NK-92 treated with Interleukin-12 subunit alpha and Interleukin-12 subunit beta, amount 100 ng/mL, for 24 hours (cell line): ENCODE measurements at regions not wholly inside any gene's neighbourhood (a gene's known extent, or its start where the extent isn't known, plus 50 kb on each side); places are given as distances from the start of the nearest gene placed in this dataset.

Source experiments
- DNase-seq: peaks from one replicate; lab custom pipeline; 2025; lab: John Stamatoyannopoulos, UW

GRCh38 chr20:22791877-22792525, 207.6 kb upstream of the FOXA2 start:
- no peak for DNase-seq

GRCh38 chr20:22794200-22794599, 209.8 kb upstream of the FOXA2 start:
- no peak for DNase-seq

GRCh38 chr20:22795433-22795832, 211.1 kb upstream of the FOXA2 start:
- DNase-seq = no peak

- no peak for DNase-seq
Measured at GRCh38 chr20:22795871-22796270, 211.5 kb upstream of the FOXA2 start.

GRCh38 chr20:22796469-22797077, 212.2 kb upstream of the FOXA2 start:
- no peak for DNase-seq

DNA sequence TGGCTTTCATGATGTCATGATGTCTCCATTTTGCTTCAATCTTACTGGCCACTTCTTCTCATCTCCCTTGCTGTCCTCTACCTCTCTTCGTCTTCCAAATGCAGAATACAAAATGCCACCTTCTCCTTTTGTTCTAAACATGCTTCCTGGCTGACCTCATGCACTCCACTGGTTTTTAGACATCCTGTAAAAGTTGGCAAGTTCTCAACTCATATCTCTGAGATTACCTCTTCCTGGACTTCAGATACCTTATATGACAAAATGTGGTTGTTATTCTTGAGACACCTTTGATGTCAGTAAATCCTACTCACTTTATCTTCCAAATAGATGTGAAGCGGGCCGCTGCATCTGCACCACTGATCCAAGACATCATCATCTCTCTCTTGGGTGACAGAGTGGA, 212.7 kb upstream of the FOXA2 start:
- DNase-seq = no peak

GRCh38 chr20:22799687-22800086, 215.3 kb upstream of the FOXA2 start:
- no peak for DNase-seq

DNA sequence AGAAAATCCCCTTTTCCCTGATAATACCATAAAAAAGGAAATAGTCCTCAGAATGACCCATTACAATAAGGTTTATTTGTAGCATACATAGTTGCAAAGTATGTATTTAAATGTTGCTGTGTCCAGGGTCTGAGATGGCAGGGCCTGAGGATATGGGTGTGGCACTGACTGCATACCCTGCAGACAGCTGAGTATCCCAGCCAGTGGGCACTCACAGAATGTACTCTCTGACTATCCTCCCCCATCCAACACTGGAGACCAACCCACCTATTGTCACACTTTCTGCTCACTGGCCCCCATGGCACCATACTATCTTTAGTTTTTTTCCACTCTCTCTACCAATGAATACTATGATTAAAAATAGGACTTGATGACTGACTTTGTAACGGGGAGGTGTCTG, 215.8 kb upstream of the FOXA2 start:
- DNase-seq = no peak

- DNase-seq = no peak
Measured at GRCh38 chr20:22801528-22801927, 217.2 kb upstream of the FOXA2 start.

GRCh38 chr20:22802296-22802695, 217.9 kb upstream of the FOXA2 start:
- DNase-seq = no peak

DNA sequence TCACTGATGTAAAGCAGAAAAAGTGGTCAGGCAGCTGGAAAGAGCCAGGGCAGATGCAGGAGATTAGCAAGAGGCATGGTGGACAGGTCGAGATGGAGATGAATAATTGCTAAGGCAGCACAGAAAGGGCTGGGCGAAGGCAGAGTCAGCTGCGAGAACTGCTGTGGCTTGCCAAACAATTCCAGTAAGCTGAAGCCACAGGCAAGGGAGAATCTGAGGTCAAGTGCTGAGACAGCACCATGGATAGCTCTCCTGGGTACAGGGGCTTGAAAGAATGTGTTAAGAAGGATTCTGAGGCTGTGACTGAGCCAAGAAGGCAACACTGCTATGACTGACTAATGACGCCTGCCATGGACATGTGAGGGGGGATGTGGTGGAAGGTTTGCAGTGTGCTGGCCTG, 220.8 kb upstream of the FOXA2 start:
- DNase-seq = no peak

GRCh38 chr20:22805996-22806395, 221.6 kb upstream of the FOXA2 start:
- DNase-seq = no peak

DNA sequence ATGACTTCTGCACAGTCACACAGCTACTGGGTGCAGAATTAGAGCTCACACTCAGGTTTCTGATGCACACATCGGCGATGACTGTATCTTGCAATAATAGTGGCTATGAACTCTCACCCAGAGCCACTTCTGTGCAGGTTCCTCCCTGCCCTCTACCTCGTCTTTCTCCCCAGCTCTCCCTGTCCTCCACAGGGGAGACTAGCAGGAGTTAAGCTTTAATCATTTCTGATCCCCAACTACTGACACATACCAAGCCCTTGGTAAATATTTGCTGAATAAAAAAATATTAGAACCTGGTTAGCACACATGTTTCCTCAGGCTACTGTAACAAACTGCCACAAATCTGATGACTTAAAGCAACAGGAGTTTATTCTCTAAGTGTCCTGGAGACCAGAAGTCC, 222.7 kb upstream of the FOXA2 start:
- DNase-seq = no peak

GRCh38 chr20:22807646-22808244, 223.4 kb upstream of the FOXA2 start:
- DNase-seq = no peak

DNA sequence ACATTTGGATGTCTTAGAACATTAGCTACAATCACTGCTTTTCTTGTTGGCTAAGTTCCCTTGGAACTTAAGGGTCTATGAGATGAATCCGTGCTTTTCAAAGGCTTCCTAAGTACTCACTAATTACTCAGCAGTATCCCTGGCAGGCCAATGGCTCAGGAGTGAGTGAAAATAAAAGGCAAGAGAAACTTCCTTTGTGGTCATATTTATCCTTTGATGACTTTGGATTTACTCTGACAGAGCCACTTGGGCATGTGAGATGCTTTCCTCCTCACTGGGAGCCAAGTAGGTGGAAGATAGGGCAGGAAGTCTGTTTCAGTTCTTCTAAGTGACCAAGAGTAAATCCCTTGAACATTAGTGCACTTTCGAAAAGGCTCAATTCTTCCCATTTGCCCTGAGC, 224.3 kb upstream of the FOXA2 start:
- no peak for DNase-seq

GRCh38 chr20:22810030-22810429, 225.1 kb upstream of the SSTR4 start:
- no peak for DNase-seq

- DNase-seq = no peak
Measured at GRCh38 chr20:22810626-22811569, 224.2 kb upstream of the SSTR4 start.

GRCh38 chr20:22814471-22815205, 220.5 kb upstream of the SSTR4 start:
- DNase-seq = no peak

GRCh38 chr20:22815206-22815551, 219.9 kb upstream of the SSTR4 start:
- no peak for DNase-seq

- DNase-seq = no peak
Measured at GRCh38 chr20:22815603-22816315, 219.4 kb upstream of the SSTR4 start.

DNA sequence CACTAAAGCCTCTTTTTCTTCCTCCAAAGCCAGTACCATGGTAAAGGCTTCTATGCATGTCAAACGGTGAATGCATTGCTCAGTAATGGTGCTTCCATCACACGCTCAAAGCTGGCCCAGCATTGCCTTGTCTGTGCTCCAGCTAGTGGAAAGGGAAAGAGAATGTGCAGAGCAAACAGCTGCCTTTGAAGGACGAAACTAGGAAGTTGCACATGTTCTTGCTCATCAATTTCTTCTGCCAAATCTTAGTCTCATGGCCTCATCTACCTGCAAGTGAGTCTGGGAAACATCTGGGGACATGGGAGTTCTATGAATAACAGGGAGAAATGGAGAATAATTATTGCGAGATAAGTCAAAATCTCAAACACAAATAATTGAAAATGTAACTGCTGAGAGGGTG, 216.5 kb upstream of the SSTR4 start:
- no peak for DNase-seq
